HepG2 (cell line): ENCODE measurements at regions not wholly inside any gene's neighbourhood (a gene's known extent, or its start where the extent isn't known, plus 50 kb on each side); places are given as distances from the start of the nearest gene placed in this dataset.

Source experiments
- ATAC-seq: fragments of 200-7000 bp; cut with Tn5 transposase; 3 replicates; pipeline ENCODE4 v1.9.1; 2020; ENCODE audit warnings: mild to moderate bottlenecking, moderate library complexity
- BruUV-seq: library from RNA; stranded (reverse); fragments of 400-500 nt; replicated peaks from 2 replicates; lab custom pipeline; 2021; lab: Mats Ljungman, UMichigan
- CTCF ChIA-PET: fragments of 300-600 bp; formaldehyde crosslinking; extraction: SDS; loops from one replicate; lab custom pipeline; 2021; ENCODE audit warnings: low total read pairs, inconsistent platforms, low intra/inter-chr PET ratio; lab: Yijun Ruan, JAX
- POLR2A ChIA-PET: fragments of 350-600 bp; sonication (Branson Sonifier 250); formaldehyde crosslinking; loops from one replicate; lab custom pipeline; 2020; ENCODE audit warnings: antibody characterized with exemption, inconsistent platforms; lab: Yijun Ruan, JAX
- DNase-seq: peaks from one replicate; pipeline ENCODE4 v3.0.0-alpha.2; 2015; ENCODE audit warnings: low spot score
- FAIRE-seq: peaks from 3 replicates; lab custom pipeline; 2011; peaks lifted over from hg19 to GRCh38; lab: Jason Lieb, UNC
- H2AFZ ChIP-seq: one replicate; pipeline ENCODE4 v1.6.1; 2011; ENCODE audit warnings: low read length, inconsistent platforms
- H3K27ac ChIP-seq: fragments of 300-600 bp; 3 replicates; pipeline ENCODE4 v1.8.0; 2011; ENCODE audit warnings: mixed run types, mild to moderate bottlenecking, mixed read lengths, low read length, inconsistent platforms; ENCODE audit not compliant: insufficient read depth; ENCODE audit errors: extremely low read length
- H3K27me3 ChIP-seq, 2 experiments: fragments of 200-600 bp in 1 of 2; 2 replicates in 1 of 2; 3 replicates in 1 of 2; pipeline versions ENCODE4 v1.6.0 to v1.8.0; 2011; ENCODE audit warnings: low read length in 2 of 2, mild to moderate bottlenecking in 2 of 2, moderate library complexity in 2 of 2, inconsistent platforms in 1 of 2; ENCODE audit not compliant: insufficient read depth in 2 of 2, control insufficient read depth in 1 of 2
- H3K36me3 ChIP-seq, 2 experiments: fragments of 200-600 bp in 1 of 2; replicated peaks in 1 of 2; 2 replicates in 1 of 2; 3 replicates in 1 of 2; pipeline versions ENCODE4 v1.5.1 to v1.8.0; 2011; ENCODE audit warnings: low read length in 2 of 2, inconsistent platforms in 1 of 2; ENCODE audit not compliant: insufficient read depth in 2 of 2, control insufficient read depth in 1 of 2
- H3K4me1 ChIP-seq: 2 replicates; pipeline ENCODE4 v1.5.1; 2012; ENCODE audit warnings: low read length, inconsistent platforms; ENCODE audit not compliant: insufficient read depth
- H3K4me2 ChIP-seq: 2 replicates; pipeline ENCODE4 v1.6.0; 2011; ENCODE audit warnings: low read depth, low read length, inconsistent platforms
- H3K4me3 ChIP-seq, 3 experiments: fragments of 200-600 bp in 1 of 3; sonication (generic), shearing (Covaris generic) in 1 of 3; replicated peaks in 1 of 3; 2 replicates each; pipeline ENCODE4 v1.5.1; 2011 to 2016; ENCODE audit warnings: low read length in 3 of 3, inconsistent platforms in 2 of 3, low read depth in 2 of 3, mild to moderate bottlenecking in 2 of 3, control low read depth in 1 of 3, mixed read lengths in 1 of 3; ENCODE audit not compliant: insufficient read depth in 1 of 3
- H3K79me2 ChIP-seq: one replicate; pipeline ENCODE4 v1.6.1; 2011; ENCODE audit warnings: low read length, inconsistent platforms; ENCODE audit not compliant: insufficient read depth
- H3K9ac ChIP-seq: 2 replicates; pipeline ENCODE4 v1.6.0; 2011; ENCODE audit warnings: mild to moderate bottlenecking, low read depth, low read length, inconsistent platforms; ENCODE audit not compliant: insufficient read depth
- H3K9me3 ChIP-seq: 2 replicates; pipeline ENCODE4 v1.5.1; 2012; ENCODE audit warnings: mild to moderate bottlenecking, low read length
- H4K20me1 ChIP-seq: 2 replicates; pipeline ENCODE4 v1.6.0; 2011; ENCODE audit warnings: inconsistent platforms, mild to moderate bottlenecking, low read length, moderate library complexity; ENCODE audit not compliant: insufficient read depth
- AFF4 ChIP-seq: sonication (generic); formaldehyde crosslinking; IDR thresholded peaks from 2 replicates; pipeline ENCODE4 v1.4.0; 2020; ENCODE audit warnings: missing genetic modification reagents
- ATF7 ChIP-seq, 2 experiments: fragments of 450-650 bp in 1 of 2; sonication (generic) in 1 of 2; formaldehyde crosslinking in 1 of 2; IDR thresholded peaks; 2 replicates each; pipeline versions ENCODE4 v1.4.0 to v1.6.1; 2016 to 2020; ENCODE audit warnings: antibody characterized with exemption in 1 of 2, mild to moderate bottlenecking in 1 of 2, missing genetic modification reagents in 1 of 2
- GABPB1 ChIP-seq: IDR thresholded peaks from 2 replicates; pipeline ENCODE4 v1.6.1; 2016; ENCODE audit warnings: mild to moderate bottlenecking, missing genetic modification reagents, moderate library complexity, missing compliant biosample characterization
- HMGXB4 ChIP-seq, 2 experiments: sonication (generic) in 1 of 2; formaldehyde crosslinking in 1 of 2; IDR thresholded peaks; 2 replicates each; pipeline versions ENCODE4 v1.4.0 to v1.6.1; 2018 to 2020; ENCODE audit warnings: missing genetic modification reagents in 2 of 2, borderline replicate concordance in 1 of 2, low read depth in 1 of 2, mild to moderate bottlenecking in 1 of 2, missing biosample characterization in 1 of 2
- KDM4B ChIP-seq: sonication (generic); formaldehyde crosslinking; IDR thresholded peaks from 2 replicates; pipeline ENCODE4 v1.4.0; 2020; ENCODE audit warnings: missing genetic modification reagents
- SNAPC2 ChIP-seq: sonication (generic); formaldehyde crosslinking; IDR thresholded peaks from 2 replicates; pipeline ENCODE4 v1.8.1; 2022; ENCODE audit warnings: mild to moderate bottlenecking, missing genetic modification reagents
- SP2 ChIP-seq: sonication (generic); formaldehyde crosslinking; IDR thresholded peaks from 2 replicates; pipeline ENCODE4 v1.5.1; 2020; ENCODE audit warnings: mild to moderate bottlenecking, missing genetic modification reagents
- TERF1 ChIP-seq: sonication (generic); formaldehyde crosslinking; IDR thresholded peaks from 2 replicates; pipeline ENCODE4 v1.8.0; 2022; ENCODE audit warnings: mild to moderate bottlenecking, missing genetic modification reagents, moderate library complexity
- ZNF367 ChIP-seq: sonication (generic); formaldehyde crosslinking; IDR thresholded peaks from 2 replicates; pipeline ENCODE4 v1.4.0; 2020; ENCODE audit warnings: missing genetic modification reagents, borderline replicate concordance
- ZNF704 ChIP-seq: sonication (generic); formaldehyde crosslinking; IDR thresholded peaks from 2 replicates; pipeline ENCODE4 v1.8.1; 2023; ENCODE audit warnings: mild to moderate bottlenecking, inconsistent platforms, moderate library complexity, missing genetic modification reagents, borderline replicate concordance
- WGBS: methylation state at CpG from one replicate; pipeline ENCODE4 v1.1.6; 2017; ENCODE audit warnings: low lambda C conversion rate; 5-methylcytosine and 5-hydroxymethylcytosine counted together
- in situ Hi-C: cut with HindIII; loops from 2 replicates; pipeline ENCODE4 v1.10.0; 2017; ENCODE audit warnings: low pct_unique_long_range_greater_than_20kb; ENCODE audit not compliant: extremely low pct_ligation_motif_present
- intact Hi-C: fragments of 100-400 bp; cut with micrococcal nuclease; formaldehyde crosslinking; loops from one replicate; pipeline ENCODE4 v1.10.0; 2022; ENCODE audit not compliant: unreplicated experiment

- H3K4me3 ChIP-seq, result no peak overlapping the region
- H3K79me2 ChIP-seq, result no peaks in the 10 kb centered on the region
- no peak overlapping the region for H2AFZ ChIP-seq
- WGBS, result 14% methylated on average over 4 of the region's 4 CpGs
- no peak overlapping the region for H3K4me2 ChIP-seq
- ATAC-seq, result no peak
- no peaks in the 10 kb centered on the region for H3K4me1 ChIP-seq
- in situ Hi-C loops, result no loop called here
- no peaks in the 10 kb centered on the region for H3K9me3 ChIP-seq
- intact Hi-C loops, result no loop called here
- H3K36me3 ChIP-seq, result no peaks in the 10 kb centered on the region
- H3K9ac ChIP-seq, result no peak overlapping the region
- CTCF ChIA-PET, result no interaction called here
- FAIRE-seq, result no peak
- POLR2A ChIA-PET, result no interaction called here
- BruUV-seq, result no TSS peak
- H3K27ac ChIP-seq, result no peak overlapping the region
- DNase-seq, result no peak
- H4K20me1 ChIP-seq, result no peaks in the 10 kb centered on the region
- TF ChIP-seq TERF1 (CRISPR knock-in tag), result no peak
- TF ChIP-seq ZNF704, result no peak
- no peaks in the 10 kb centered on the region for H3K27me3 ChIP-seq
Observed at GRCh38 chr11:105553025-105553424, 56.8 kb upstream of the GRIA4 start.

GRCh38 chr11:105548359-105548758 lies 61.5 kb upstream of the GRIA4 start:
- intact Hi-C loops, result no loop called here
- TF ChIP-seq SNAPC2 (no peak), ZNF367 (CRISPR knock-in tag) (no peak), SP2 (no peak), ATF7 (IDR thresholded peaks at IDR 0.05) (no peak), ATF7 (CRISPR knock-in tag; IDR thresholded peaks at IDR 0.05) (no peak), AFF4 (no peak), GABPB1 (CRISPR knock-in tag) (no peak), KDM4B (CRISPR knock-in tag) (no peak), HMGXB4 (CRISPR knock-in tag; IDR thresholded peaks at IDR 0.05; ENCODE audit: borderline replicate concordance in 1 of 2, low read depth in 1 of 2) (no peak)

More at GRCh38 chr11:105548359-105548758, 61.5 kb upstream of the GRIA4 start:
- no peak for DNase-seq
- POLR2A ChIA-PET, result no interaction called here
- Histone ChIP-seq H3K27me3 (no peaks in the 10 kb centered on the region), H3K4me3 (no peak overlapping the region), H3K4me1 (no peaks in the 10 kb centered on the region), H2AFZ (no peak overlapping the region), H3K36me3 (no peaks in the 10 kb centered on the region), H3K4me2 (no peak overlapping the region), H3K9me3 (no peaks in the 10 kb centered on the region), H3K79me2 (no peaks in the 10 kb centered on the region), H3K27ac (no peak overlapping the region), H4K20me1 (no peaks in the 10 kb centered on the region), H3K9ac (no peak overlapping the region)
- CTCF ChIA-PET, result no interaction called here
- no peak for ATAC-seq
- no TSS peak for BruUV-seq
- WGBS, result 1% methylated on average over 3 of the region's 3 CpGs
- no peak for FAIRE-seq
- in situ Hi-C loops, result no loop called here
